Ramos (cell line): ENCODE measurements at regions not wholly inside any gene's neighbourhood (a gene's known extent, or its start where the extent isn't known, plus 50 kb on each side); places are given as distances from the start of the nearest gene placed in this dataset.

Source experiments
- in situ Hi-C: fragments of 300-500 bp; cut with MboI; formaldehyde crosslinking; loops from one replicate; pipeline ENCODE4 v1.14.3; 2022; ENCODE audit warnings: low sequenced_read_pairs; ENCODE audit not compliant: unreplicated experiment

GRCh38 chr3:69585472-69585871, 153.8 kb upstream of the MITF start:
- in situ Hi-C loops, result no loop called here

GRCh38 chr3:69582044-69582443, 157.2 kb upstream of the MITF start:
- in situ Hi-C loops, result no loop called here

- in situ Hi-C loops, result no loop called here
Observed at GRCh38 chr3:69579306-69580041, 159.8 kb upstream of the MITF start.

- in situ Hi-C loops, result no loop called here
Observed at GRCh38 chr3:69569520-69569919, 169.7 kb upstream of the MITF start.

- in situ Hi-C loops, result no loop called here
Observed at GRCh38 chr3:69568951-69569350, 170.3 kb upstream of the MITF start.

GRCh38 chr3:69568458-69568857, 170.8 kb upstream of the MITF start:
- in situ Hi-C loops, result no loop called here

GRCh38 chr3:69567710-69568052, 171.6 kb upstream of the MITF start:
- in situ Hi-C loops, result no loop called here

GRCh38 chr3:69567023-69567709, 172.1 kb upstream of the MITF start:
- in situ Hi-C loops, result no loop called here

GRCh38 chr3:69566275-69566674, 173.0 kb upstream of the MITF start:
- in situ Hi-C loops, result no loop called here

GRCh38 chr3:69565316-69565715, 173.9 kb upstream of the MITF start:
- in situ Hi-C loops, result no loop called here

- in situ Hi-C loops, result no loop called here
Observed at GRCh38 chr3:69563981-69564380, 175.3 kb upstream of the MITF start.

GRCh38 chr3:69563151-69563550, 176.1 kb upstream of the MITF start:
- in situ Hi-C loops, result no loop called here

- in situ Hi-C loops, result no loop called here
Observed at GRCh38 chr3:69562020-69562419, 176.1 kb upstream of the FRMD4B start.

GRCh38 chr3:69560818-69561217, 174.9 kb upstream of the FRMD4B start:
- in situ Hi-C loops, result no loop called here

GRCh38 chr3:69560116-69560515, 174.2 kb upstream of the FRMD4B start:
- in situ Hi-C loops, result no loop called here

- in situ Hi-C loops, result no loop called here
Observed at GRCh38 chr3:69558912-69559311, 173.0 kb upstream of the FRMD4B start.

GRCh38 chr3:69554576-69554975, 168.7 kb upstream of the FRMD4B start:
- in situ Hi-C loops, result no loop called here

GRCh38 chr3:69553888-69554287, 168.0 kb upstream of the FRMD4B start:
- in situ Hi-C loops, result no loop called here

GRCh38 chr3:69547461-69547880, 161.6 kb upstream of the FRMD4B start:
- in situ Hi-C loops, result no loop called here

GRCh38 chr3:69542805-69543429, 157.0 kb upstream of the FRMD4B start:
- in situ Hi-C loops, result no loop called here

- in situ Hi-C loops, result no loop called here
Observed at GRCh38 chr3:69542089-69542804, 156.4 kb upstream of the FRMD4B start.
